ENCODE measurements at regions not wholly inside any gene's neighbourhood (a gene's known extent, or its start where the extent isn't known, plus 50 kb on each side); places are given as distances from the start of the nearest gene placed in this dataset.

GRCh38 chr12:103012884-103013283 is 55.4 kb downstream of the ASCL1 start:
- no peaks in the 10 kb centered on the region for H4K20me1 ChIP-seq (replicated peaks; ENCODE audit: control insufficient read depth, insufficient read depth, low read length)
- ChIA-PET CTCF (ENCODE audit: low intra/inter-chr PET ratio) (no interaction called here), POLR2A (no interaction called here)
- no peaks in the 10 kb centered on the region for H3K27me3 ChIP-seq (ENCODE audit: control insufficient read depth in 2 of 2, insufficient read depth in 2 of 2, low read length in 2 of 2)
- BruUV-seq (replicated peaks) = no TSS peak
- H3K9me1 ChIP-seq (ENCODE audit: control insufficient read depth, insufficient read depth, low read length) = no peaks in the 10 kb centered on the region
- no peak overlapping the region for H3K9ac ChIP-seq (ENCODE audit: insufficient read depth in 1 of 2, low read depth in 2 of 2, low read length in 2 of 2)
- no peak overlapping the region for H2AFZ ChIP-seq (ENCODE audit: low read depth, low read length)
- H3K27ac ChIP-seq (ENCODE audit: extremely low read depth, low read depth, low read length) = no peak overlapping the region
- H3K4me1 ChIP-seq (replicated peaks in 1 of 2; ENCODE audit: control insufficient read depth in 2 of 2, insufficient read depth in 2 of 2, low read length in 2 of 2) = no peaks in the 10 kb centered on the region
- in situ Hi-C loops (cut with MboI) = no loop called here
- ATAC-seq = no peak
- no peaks in the 10 kb centered on the region for H3K9me3 ChIP-seq (replicated peaks; ENCODE audit: control insufficient read depth, insufficient read depth, low read depth, low read length)
- H3K4me3 ChIP-seq = no peak overlapping the region
- intact Hi-C loops (cut with micrococcal nuclease) = no loop called here
- no peaks in the 10 kb centered on the region for H3K79me2 ChIP-seq (ENCODE audit: control insufficient read depth, insufficient read depth, low read length)
- 0% methylated on average over 4 of the region's 8 CpGs for WGBS (ENCODE audit: insufficient coverage, low coverage, missing lambda C conversion rate)
- H3K4me2 ChIP-seq (ENCODE audit: insufficient read depth, low read length) = no peak overlapping the region
- DNase-seq (ENCODE audit: extremely low read depth in 1 of 4, low spot score in 3 of 4) = no peak
- no peaks in the 10 kb centered on the region for H3K36me3 ChIP-seq (ENCODE audit: control insufficient read depth, insufficient read depth, low read length)
- FAIRE-seq = no peak
- TF ChIP-seq ZNF175 (CRISPR knock-in tag; IDR thresholded peaks at IDR 0.05; ENCODE audit: low read depth) (no peak), ZNF639 (CRISPR knock-in tag; conservative IDR thresholded peaks at IDR 0.05 in 1 of 2, IDR thresholded peaks at IDR 0.05 in 1 of 2) (no peak), ZNF740 (CRISPR knock-in tag; IDR thresholded peaks at IDR 0.05) (no peak), ZNF740 (tag; IDR thresholded peaks at IDR 0.05) (no peak), NFYB (IDR thresholded peaks at IDR 0.05; ENCODE audit: extremely low read depth, insufficient read length) (no peak), DNMT1 (IDR thresholded peaks at IDR 0.05) (no peak), SLC30A9 (CRISPR knock-in tag; IDR thresholded peaks at IDR 0.05) (no peak), TEAD2 (tag; IDR thresholded peaks at IDR 0.05) (no peak), CREB5 (CRISPR knock-in tag; IDR thresholded peaks at IDR 0.05) (no peak), RERE (CRISPR knock-in tag; IDR thresholded peaks at IDR 0.05; ENCODE audit: borderline replicate concordance) (no peak), CEBPG (CRISPR knock-in tag; IDR thresholded peaks at IDR 0.05) (no peak), CEBPG (tag; conservative IDR thresholded peaks at IDR 0.05 in 1 of 2, IDR thresholded peaks at IDR 0.05 in 1 of 2) (no peak), ZNF41 (CRISPR knock-in tag; conservative IDR thresholded peaks at IDR 0.05) (no peak)
